Bronchial epithelial cell (primary cell): ENCODE measurements at regions not wholly inside any gene's neighbourhood (a gene's known extent, or its start where the extent isn't known, plus 50 kb on each side); places are given as distances from the start of the nearest gene placed in this dataset.
A peak's percentile ranks its signal among the peaks of the same experiment; 100 is the strongest.

ENCODE experiments used
- DNase-seq: peaks from one replicate; pipeline ENCODE4 v3.0.0-alpha.2; 2010; ENCODE audit warnings: low read depth
- FAIRE-seq: peaks from 2 replicates; lab custom pipeline; 2011; peaks lifted over from hg19 to GRCh38; lab: Jason Lieb, UNC
- H3K27me3 ChIP-seq: 2 replicates; pipeline ENCODE4 v1.5.1; 2011; ENCODE audit warnings: low read length; ENCODE audit not compliant: control insufficient read depth, insufficient read depth
- H3K36me3 ChIP-seq: 2 replicates; pipeline ENCODE4 v1.5.1; 2011; ENCODE audit warnings: low read length; ENCODE audit not compliant: control insufficient read depth, insufficient read depth
- H3K4me3 ChIP-seq: 2 replicates; pipeline ENCODE4 v1.5.1; 2011; ENCODE audit warnings: mild to moderate bottlenecking, low read depth, low read length, control low read depth
- CTCF ChIP-seq: IDR thresholded peaks from 2 replicates; pipeline ENCODE4 v1.5.1; 2011; ENCODE audit warnings: mild to moderate bottlenecking, moderate library complexity, low read length, control low read depth, inconsistent platforms; ENCODE audit not compliant: insufficient read depth, severe bottlenecking

GRCh38 chr10:71159892-71160291, 52.5 kb upstream of the UNC5B start:
- peaks cover 2% of the 10 kb centered on the region for H3K27me3 ChIP-seq
- H3K4me3 ChIP-seq: no peak overlapping the region
- H3K36me3 ChIP-seq: no peaks in the 10 kb centered on the region
- FAIRE-seq: no peak
- no peak for DNase-seq
- TF ChIP-seq CTCF: no peak

GRCh38 chr10:71161425-71161824, 50.9 kb upstream of the UNC5B start:
- no peak for TF ChIP-seq CTCF
- Histone ChIP-seq H3K27me3 (peaks cover 2% of the 10 kb centered on the region), H3K36me3 (no peaks in the 10 kb centered on the region), H3K4me3 (no peak overlapping the region)
- DNase-seq (peak; percentile 60), FAIRE-seq (no peak)
